22Rv1 (cell line): ENCODE measurements at regions not wholly inside any gene's neighbourhood (a gene's known extent, or its start where the extent isn't known, plus 50 kb on each side); places are given as distances from the start of the nearest gene placed in this dataset.

Source experiments
- ZFX ChIP-seq: fragments of 450-650 bp; IDR thresholded peaks from 2 replicates; pipeline ENCODE4 v1.6.1; 2017; ENCODE audit warnings: antibody characterized with exemption, borderline replicate concordance
- TF ChIP-seq, protein P1 (sequence below): fragments of 450-650 bp; IDR thresholded peaks from 2 replicates; pipeline ENCODE4 v1.5.1; 2017; ENCODE audit warnings: mild to moderate bottlenecking

DNA sequence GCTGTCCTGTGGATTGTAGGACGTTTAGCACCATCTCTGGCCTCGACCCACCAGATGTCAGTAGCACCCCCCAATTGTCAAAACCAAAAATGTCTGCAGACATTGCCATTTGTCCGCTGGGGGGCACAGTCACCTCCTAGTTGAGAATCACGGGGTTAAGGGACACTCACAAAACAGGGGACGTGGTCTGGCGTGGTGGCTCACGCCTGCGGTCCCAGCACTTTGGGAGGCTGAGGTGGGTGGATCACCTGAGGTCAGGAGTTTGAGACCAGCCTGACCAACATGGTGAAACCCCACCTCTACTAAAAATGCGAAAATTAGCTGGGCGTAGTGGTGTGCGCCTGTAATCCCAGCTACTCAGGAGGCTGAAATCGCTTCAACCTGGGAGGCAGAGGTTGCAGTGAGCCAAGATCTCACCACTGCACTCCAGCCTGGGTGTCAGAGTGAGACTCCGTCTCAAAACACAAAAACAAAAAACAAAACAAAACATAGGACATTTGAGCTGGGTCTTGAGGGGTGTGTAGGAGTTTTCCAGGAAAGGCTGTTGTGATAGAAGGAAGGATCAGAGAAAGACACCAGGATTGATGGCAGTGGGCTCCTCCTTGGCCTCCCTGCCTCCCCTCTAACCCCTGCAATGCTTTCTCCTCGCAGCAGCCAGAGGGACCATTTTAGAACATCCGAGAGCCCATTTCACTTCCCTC lies 171.8 kb upstream of the GSE1 start:
- TF ChIP-seq, protein P1, sequence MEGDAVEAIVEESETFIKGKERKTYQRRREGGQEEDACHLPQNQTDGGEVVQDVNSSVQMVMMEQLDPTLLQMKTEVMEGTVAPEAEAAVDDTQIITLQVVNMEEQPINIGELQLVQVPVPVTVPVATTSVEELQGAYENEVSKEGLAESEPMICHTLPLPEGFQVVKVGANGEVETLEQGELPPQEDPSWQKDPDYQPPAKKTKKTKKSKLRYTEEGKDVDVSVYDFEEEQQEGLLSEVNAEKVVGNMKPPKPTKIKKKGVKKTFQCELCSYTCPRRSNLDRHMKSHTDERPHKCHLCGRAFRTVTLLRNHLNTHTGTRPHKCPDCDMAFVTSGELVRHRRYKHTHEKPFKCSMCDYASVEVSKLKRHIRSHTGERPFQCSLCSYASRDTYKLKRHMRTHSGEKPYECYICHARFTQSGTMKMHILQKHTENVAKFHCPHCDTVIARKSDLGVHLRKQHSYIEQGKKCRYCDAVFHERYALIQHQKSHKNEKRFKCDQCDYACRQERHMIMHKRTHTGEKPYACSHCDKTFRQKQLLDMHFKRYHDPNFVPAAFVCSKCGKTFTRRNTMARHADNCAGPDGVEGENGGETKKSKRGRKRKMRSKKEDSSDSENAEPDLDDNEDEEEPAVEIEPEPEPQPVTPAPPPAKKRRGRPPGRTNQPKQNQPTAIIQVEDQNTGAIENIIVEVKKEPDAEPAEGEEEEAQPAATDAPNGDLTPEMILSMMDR, result no peak
- no peak for TF ChIP-seq ZFX
